ENCODE measurements at regions not wholly inside any gene's neighbourhood (a gene's known extent, or its start where the extent isn't known, plus 50 kb on each side); places are given as distances from the start of the nearest gene placed in this dataset.
"Not testable (repeated sequence)": the region's sequence is repeated elsewhere in the genome, so short reads cannot be mapped to it uniquely, and the experiment has no call there.

DNA sequence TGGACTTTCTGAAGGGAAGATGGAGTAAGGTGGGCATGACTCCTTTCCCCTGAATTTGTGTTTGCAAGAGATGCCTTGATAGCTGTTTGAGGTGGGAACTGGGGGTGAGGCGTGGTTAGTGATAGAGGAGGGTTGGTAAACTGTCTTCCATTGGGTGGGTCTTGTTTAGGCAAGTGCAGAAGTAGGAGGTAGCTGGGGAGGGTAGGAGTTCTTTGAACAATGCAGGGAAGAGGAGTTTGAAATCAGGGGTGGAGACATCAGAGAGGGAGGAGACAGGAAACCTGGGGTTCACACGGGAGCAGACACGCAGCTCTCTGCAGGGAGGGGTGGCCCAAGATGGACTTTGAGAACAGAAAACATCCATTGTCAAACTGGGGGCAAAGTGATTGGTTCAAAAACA, 267.1 kb downstream of the TSN start:
- no peak overlapping the region for H3K27ac Mint-ChIP-seq
- no peak overlapping the region for H3K4me3 Mint-ChIP-seq
- H3K9me3 Mint-ChIP-seq = peaks cover 0 to 2% (median 0%) of the 10 kb centered on the region in 3 donors
- peaks cover 4% of the 10 kb centered on the region for H3K36me3 Mint-ChIP-seq
- H3K4me1 Mint-ChIP-seq = no peaks in the 10 kb centered on the region
- peaks cover 3% of the 10 kb centered on the region for H3K27me3 Mint-ChIP-seq

DNA sequence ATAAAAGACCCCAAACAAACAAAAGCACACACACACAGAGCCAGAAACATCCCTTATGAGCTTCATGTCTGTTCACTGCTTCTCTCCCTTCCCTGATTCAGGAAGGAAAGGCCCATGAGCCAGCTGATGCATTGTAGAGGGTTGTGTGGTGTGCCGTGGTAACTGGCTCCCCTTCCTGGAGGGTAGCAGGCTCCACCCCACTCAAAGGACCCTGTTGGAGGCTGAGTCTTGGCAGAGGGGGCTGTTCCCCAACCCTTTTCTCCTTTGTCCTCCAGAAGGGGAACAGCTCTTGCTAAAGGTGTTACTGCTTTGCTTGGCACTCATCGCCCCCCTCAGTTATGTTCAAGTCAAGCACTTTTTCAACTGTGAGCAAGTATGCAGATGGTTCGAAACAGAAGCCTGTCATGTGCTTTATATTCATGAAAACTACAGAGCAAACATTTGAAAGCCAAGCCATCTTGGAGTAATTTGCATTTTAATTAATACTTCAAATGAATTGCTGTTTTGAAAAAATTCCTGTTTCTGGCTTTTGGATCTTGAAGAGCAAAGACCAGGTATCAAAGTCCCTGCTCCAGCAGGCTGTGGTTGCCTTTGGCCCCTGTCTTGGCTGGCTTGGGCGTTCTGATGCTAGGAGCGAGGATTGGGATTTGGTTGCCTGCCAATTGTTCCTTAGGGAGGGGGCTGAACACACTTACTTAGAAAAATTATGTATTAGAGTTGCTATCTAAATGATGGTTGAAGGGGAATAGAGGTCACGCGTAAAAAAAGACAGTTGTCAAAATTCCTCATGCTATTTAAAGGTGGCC, 267.8 kb downstream of the TSN start:
- Mint-ChIP-seq H3K36me3 (peaks cover 4% of the 10 kb centered on the region), H3K4me1 (no peaks in the 10 kb centered on the region), H3K4me3 (no peak overlapping the region), H3K27me3 (peaks cover 3% of the 10 kb centered on the region), H3K9me3 (peaks cover 0 to 2% (median 0%) of the 10 kb centered on the region in 3 donors), H3K27ac (no peak overlapping the region)

DNA sequence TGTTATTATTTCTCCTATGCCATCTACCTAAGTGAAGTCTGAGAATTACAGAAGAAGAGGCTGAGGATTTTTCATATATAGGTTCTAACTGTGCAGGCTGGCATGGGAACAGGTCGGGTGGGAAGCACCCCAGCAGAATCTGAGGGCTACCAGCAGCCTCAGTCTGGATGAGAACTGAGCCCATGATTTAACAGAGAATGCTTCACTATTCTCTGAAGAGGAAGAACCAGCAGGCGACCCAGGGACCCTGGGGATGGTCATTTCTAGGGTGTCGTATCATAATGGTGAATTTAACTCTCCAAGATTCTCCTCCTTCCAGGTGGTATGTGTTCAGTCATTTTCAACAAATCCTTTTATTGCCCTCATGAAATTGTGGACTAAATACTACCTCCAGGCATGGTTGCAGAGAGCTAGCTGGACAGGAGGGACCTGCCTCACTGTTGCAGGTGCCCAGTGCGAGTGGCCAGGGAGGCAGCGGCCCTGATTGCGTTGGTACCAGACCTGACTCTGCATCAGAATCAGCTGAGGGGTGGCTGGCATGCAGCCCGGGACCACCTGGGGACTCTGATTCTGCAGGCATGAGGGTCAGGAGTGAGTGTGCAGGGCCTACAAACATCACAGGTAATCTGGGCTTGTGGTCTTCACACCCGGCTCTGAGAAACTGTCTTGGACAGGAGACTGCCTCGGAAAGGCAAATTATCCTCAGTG, 272.2 kb downstream of the TSN start:
- H3K9me3 Mint-ChIP-seq = peaks cover 0 to 3% (median 1%) of the 10 kb centered on the region in 3 donors
- no peaks in the 10 kb centered on the region for H3K27me3 Mint-ChIP-seq
- no peak overlapping the region for H3K27ac Mint-ChIP-seq
- no peak overlapping the region for H3K4me3 Mint-ChIP-seq
- H3K4me1 Mint-ChIP-seq = peaks cover 0 to 1% (median 0%) of the 10 kb centered on the region in 3 donors
- H3K36me3 Mint-ChIP-seq = peaks cover 4% of the 10 kb centered on the region

DNA sequence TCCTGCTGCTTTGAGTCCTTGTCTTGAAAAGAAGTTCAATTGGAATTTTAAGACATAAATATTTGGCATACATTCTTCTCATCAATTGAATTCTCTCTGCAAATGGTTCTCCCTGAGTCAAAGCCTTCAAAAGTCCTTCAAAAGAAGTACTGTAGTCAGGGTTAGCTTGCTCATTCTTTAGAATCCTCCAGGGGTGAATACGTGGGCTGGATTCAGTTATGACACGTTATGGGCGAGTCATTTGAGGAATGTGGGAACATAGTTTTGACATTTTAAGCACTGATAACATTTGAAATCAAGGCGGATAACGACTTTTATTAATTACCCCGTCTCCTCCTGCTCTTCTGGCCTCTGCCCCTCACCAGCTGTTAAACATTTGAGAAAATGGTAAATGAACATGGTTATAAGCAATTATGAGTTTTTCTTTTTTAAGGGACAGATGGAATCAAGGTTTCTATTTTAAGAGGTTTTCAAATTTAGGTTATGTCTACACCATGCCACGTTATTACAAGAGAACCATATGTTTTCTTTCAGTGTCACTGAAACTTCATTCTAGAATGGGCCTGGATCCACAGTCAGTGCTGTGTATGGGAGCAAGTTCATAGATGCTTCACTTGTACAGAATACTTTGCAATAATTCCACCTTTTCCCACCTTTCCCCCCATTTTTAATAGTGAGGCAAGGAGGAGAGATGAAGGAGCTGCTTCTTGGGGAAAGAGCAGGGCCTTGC, 273.1 kb downstream of the TSN start:
- H3K36me3 Mint-ChIP-seq = peaks cover 4% of the 10 kb centered on the region
- H3K27ac Mint-ChIP-seq = no peak overlapping the region
- H3K4me1 Mint-ChIP-seq = peaks cover 0 to 1% (median 0%) of the 10 kb centered on the region in 3 donors
- H3K9me3 Mint-ChIP-seq = peaks cover 0 to 3% (median 1%) of the 10 kb centered on the region in 3 donors
- no peak overlapping the region for H3K4me3 Mint-ChIP-seq
- no peaks in the 10 kb centered on the region for H3K27me3 Mint-ChIP-seq

DNA sequence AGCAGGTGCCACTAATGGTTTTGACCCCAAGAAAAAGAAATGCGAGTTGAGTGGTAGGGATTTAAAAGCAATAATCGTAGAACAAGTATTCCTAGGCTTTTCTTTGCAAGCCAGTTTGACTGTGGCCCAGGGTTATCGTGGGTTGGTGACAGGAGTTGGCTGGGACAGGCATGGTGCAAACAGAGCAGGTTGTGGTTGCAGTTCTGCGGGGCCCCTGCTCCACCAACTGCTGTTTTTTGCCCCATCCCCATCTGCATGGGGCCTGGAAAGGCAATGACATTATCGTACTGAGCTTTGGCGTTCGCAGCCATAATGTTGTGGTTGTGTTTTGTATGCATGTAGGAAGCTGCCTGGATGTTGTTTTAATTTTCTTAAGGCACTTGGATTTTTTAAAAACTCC, 274.0 kb downstream of the TSN start:
- H3K27ac Mint-ChIP-seq = no peak overlapping the region
- peaks cover 0 to 3% (median 1%) of the 10 kb centered on the region in 3 donors for H3K9me3 Mint-ChIP-seq
- H3K4me3 Mint-ChIP-seq = no peak overlapping the region
- H3K4me1 Mint-ChIP-seq = peaks cover 0 to 1% (median 0%) of the 10 kb centered on the region in 3 donors
- no peaks in the 10 kb centered on the region for H3K27me3 Mint-ChIP-seq
- peaks cover under 1% of the 10 kb centered on the region for H3K36me3 Mint-ChIP-seq

DNA sequence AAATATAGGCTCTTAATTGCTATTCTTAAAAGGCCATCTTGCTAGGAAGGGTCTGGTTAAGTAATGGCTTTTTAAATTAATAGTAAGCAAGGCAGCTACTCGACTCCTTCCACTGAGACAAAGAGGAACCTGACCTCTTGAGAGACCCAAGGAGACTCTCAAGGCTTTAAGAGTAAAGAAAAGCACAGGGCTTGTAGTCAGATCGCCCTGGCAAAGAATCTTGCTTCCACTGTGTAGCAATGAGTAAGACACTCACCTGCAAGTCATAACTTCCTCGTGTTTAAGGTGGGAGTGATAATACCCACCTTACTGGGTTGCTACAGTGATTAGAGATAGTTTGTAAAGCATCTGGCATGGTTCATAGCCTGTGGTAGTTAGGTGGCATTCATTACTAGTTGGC, 274.5 kb downstream of the TSN start:
- Mint-ChIP-seq H3K27me3 (no peaks in the 10 kb centered on the region), H3K4me1 (peaks cover 0 to 1% (median 0%) of the 10 kb centered on the region in 3 donors), H3K36me3 (no peaks in the 10 kb centered on the region), H3K9me3 (peaks cover 0 to 1% (median 1%) of the 10 kb centered on the region in 3 donors), H3K4me3 (no peak overlapping the region), H3K27ac (no peak overlapping the region)

DNA sequence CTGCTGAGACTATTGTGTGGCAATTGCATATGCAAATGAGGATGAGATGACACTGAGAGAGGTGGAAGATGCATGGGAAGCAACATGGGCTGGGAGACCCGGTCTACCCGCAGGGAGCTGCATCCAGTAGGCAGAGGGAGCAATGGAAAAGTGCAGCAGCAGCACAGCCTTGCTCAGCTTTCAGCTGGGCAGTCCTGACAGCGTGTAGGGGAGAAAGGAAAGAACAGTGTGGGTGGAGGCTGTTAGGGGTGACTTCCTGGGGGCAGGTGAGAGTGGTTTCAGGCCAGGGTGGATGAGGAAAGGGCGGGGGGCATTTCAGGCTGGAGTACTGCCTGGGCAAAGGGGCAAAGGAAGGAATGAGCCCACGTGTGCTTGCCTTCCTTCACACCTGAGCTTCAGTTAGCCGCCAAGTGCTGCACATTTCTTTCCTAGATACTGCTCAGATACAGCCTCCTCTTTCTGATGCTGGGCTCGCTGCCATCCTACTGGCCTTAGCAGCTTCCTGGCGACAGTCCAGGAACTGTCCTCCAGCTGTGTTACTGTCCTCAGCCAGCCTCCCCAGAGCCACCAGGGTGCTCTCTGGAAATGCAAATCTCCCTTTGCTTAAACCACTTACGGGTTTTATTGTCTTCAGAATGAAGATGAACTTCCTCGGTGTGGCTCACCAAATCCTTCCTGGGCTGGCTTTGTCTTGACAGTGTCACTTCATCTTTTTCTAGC, 276.3 kb downstream of the TSN start:
- Mint-ChIP-seq H3K9me3 (peaks cover 0 to 4% (median 1%) of the 10 kb centered on the region in 3 donors), H3K27me3 (no peaks in the 10 kb centered on the region), H3K27ac (no peak overlapping the region), H3K4me1 (peaks cover 0 to 1% (median 0%) of the 10 kb centered on the region in 3 donors), H3K4me3 (no peak overlapping the region), H3K36me3 (no peaks in the 10 kb centered on the region)

DNA sequence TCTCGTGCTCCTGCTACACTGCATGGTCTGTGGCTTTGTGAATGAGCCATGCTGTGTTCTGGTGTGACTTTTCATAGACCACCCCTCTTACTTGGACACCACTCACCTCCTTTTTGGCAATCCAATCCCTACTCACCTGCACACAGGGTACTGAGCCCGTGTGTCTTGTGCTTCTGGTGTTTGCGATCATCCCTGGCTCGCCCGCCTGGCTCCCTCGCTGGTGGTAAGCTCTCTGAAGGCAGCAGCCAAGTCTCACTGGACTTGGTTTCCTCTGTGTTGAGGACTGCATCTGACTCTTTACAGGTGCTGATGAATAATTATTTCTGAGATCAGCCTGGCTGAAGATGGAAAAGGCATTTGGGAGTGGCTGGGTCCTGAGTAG, 276.8 kb downstream of the TSN start:
- peaks cover 0 to 1% (median 0%) of the 10 kb centered on the region in 3 donors for H3K4me1 Mint-ChIP-seq
- H3K27ac Mint-ChIP-seq = no peak overlapping the region
- no peak overlapping the region for H3K4me3 Mint-ChIP-seq
- peaks cover 0 to 4% (median 1%) of the 10 kb centered on the region in 3 donors for H3K9me3 Mint-ChIP-seq
- no peaks in the 10 kb centered on the region for H3K36me3 Mint-ChIP-seq
- no peaks in the 10 kb centered on the region for H3K27me3 Mint-ChIP-seq

DNA sequence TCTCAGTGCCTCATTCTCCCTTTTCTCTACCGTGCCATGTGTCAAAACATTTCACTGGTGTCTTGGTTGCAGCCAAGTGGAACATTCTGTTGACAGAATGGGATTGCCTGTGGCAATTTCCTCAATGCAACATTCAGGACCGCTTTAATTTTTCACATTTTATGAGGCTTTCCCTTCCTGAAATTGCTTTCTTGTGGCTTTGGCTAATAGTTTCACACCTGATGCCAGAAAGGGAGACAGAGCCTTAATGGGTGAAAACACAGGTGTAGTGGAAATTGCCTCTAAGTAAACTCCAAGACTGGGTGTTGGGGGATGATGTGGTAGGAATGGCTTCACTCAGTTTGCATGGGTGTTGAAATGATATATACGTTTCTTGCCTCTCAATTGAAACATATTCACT, 278.3 kb downstream of the TSN start:
- no peaks in the 10 kb centered on the region for H3K27me3 Mint-ChIP-seq
- no peak overlapping the region for H3K4me3 Mint-ChIP-seq
- peaks cover 0 to 4% (median 1%) of the 10 kb centered on the region in 3 donors for H3K9me3 Mint-ChIP-seq
- no peak overlapping the region for H3K27ac Mint-ChIP-seq
- peaks cover 0 to 1% (median 0%) of the 10 kb centered on the region in 3 donors for H3K4me1 Mint-ChIP-seq
- no peaks in the 10 kb centered on the region for H3K36me3 Mint-ChIP-seq

DNA sequence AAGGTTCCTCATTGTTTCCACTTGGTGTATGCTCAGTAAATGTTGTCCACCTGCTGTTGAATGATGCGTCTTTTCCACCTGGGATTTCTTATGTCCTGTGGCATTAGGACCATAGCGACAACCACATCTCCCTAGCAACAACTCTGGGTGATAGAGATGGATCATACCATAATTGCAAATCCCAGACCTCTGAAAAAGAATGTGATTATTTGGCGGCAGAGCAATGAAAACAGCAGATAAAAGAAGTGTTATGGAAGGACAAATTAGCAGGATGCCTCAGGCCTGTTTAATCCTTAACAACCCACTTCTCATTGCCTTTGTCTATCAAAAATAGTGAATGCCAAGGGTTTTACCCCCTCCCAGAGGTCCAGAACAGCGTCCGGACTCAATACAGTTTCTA, 278.9 kb downstream of the TSN start:
- H3K36me3 Mint-ChIP-seq = no peaks in the 10 kb centered on the region
- H3K4me3 Mint-ChIP-seq = no peak overlapping the region
- no peak overlapping the region for H3K27ac Mint-ChIP-seq
- no peaks in the 10 kb centered on the region for H3K27me3 Mint-ChIP-seq
- peaks cover 0 to 4% (median 1%) of the 10 kb centered on the region in 3 donors for H3K9me3 Mint-ChIP-seq
- peaks cover 0 to 1% (median 0%) of the 10 kb centered on the region in 3 donors for H3K4me1 Mint-ChIP-seq

DNA sequence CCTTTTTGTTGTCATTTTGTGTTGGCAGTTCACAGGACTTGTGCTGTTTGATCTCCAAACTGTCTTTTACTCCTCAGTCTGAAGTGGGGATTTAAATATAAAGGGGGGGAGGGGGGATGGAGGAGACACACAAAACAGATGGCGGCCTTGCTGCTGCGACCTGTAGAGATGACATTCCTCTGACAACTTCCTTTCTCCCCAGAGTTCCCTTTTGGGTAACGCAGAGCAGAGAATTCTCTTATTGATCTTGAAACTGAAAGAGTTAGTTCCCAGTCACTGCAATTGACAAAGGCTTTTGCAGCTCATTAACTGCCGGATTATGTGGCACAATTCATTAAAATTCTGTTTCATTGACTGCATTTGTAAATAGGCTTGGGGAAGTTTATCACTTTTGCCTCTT, 279.3 kb downstream of the TSN start:
- Mint-ChIP-seq H3K9me3 (peaks cover 0 to 4% (median 1%) of the 10 kb centered on the region in 3 donors), H3K27ac (no peak overlapping the region), H3K27me3 (no peaks in the 10 kb centered on the region), H3K36me3 (no peaks in the 10 kb centered on the region), H3K4me1 (peaks cover 0 to 1% (median 0%) of the 10 kb centered on the region in 3 donors), H3K4me3 (no peak overlapping the region)

DNA sequence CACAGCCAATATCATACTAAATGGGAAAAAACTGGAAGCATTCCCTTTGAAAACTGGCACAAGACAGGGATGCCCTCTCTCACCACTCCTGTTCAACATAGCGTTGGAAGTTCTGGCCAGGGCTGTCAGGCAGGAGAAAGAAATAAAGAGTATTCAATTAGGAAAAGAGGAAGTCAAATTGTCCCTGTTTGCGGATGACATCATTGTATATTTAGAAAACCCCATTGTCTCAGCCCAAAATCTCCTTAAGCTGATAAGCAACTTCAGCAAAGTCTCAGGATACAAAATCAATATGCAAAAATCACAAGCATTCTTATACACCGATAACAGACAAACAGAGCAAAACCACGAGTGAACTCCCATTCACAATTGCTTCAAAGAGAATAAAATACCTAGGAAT, 283.4 kb downstream of the TSN start:
- not testable (repeated sequence) for H3K4me3 Mint-ChIP-seq, H3K27me3 Mint-ChIP-seq, H3K36me3 Mint-ChIP-seq, H3K27ac Mint-ChIP-seq, H3K4me1 Mint-ChIP-seq, H3K9me3 Mint-ChIP-seq

DNA sequence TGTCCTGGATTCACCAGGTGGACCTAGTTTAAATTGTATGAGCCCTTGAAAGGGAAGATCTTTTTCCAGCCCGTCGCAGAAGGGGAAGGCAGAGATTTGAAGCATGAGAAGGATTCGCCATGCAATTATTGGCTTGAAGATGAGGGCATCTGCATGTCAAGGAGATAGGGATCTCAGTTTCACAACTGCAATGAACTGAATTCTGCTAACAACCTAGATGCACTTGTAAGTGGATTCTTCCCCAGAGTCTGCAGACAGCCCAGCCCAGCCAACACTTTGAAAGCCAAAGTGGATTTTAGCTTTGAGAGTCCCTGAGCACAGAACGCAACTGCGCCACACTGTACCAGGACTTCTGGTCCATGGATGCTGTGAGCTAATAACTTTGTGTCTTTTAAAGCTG, 286.0 kb downstream of the TSN start:
- H3K4me3 Mint-ChIP-seq = no peak overlapping the region
- H3K9me3 Mint-ChIP-seq = peaks cover 0 to 5% (median 0%) of the 10 kb centered on the region in 3 donors
- no peaks in the 10 kb centered on the region for H3K27me3 Mint-ChIP-seq
- H3K36me3 Mint-ChIP-seq = no peaks in the 10 kb centered on the region
- H3K4me1 Mint-ChIP-seq = no peaks in the 10 kb centered on the region
- no peak overlapping the region for H3K27ac Mint-ChIP-seq

DNA sequence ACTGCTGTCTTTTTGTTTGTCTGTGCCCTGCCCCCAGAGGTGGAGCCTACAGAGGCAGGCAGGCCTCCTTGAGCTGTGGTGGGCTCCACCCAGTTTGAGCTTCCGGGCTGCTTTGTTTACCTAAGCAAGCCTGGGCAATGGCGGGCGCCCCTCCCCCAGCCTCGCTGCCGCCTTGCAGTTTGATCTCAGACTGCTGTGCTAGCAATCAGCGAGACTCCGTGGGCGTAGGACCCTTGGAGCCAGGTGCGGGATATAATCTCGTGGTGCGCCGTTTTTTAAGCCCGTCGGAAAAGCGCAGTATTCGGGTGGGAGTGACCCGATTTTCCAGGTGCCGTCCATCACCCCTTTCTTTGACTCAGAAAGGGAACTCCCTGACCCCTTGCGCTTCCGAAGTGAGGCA, 296.2 kb downstream of the TSN start:
- not testable (repeated sequence) for H3K4me3 Mint-ChIP-seq, H3K4me1 Mint-ChIP-seq, H3K36me3 Mint-ChIP-seq, H3K27ac Mint-ChIP-seq, H3K9me3 Mint-ChIP-seq, H3K27me3 Mint-ChIP-seq

DNA sequence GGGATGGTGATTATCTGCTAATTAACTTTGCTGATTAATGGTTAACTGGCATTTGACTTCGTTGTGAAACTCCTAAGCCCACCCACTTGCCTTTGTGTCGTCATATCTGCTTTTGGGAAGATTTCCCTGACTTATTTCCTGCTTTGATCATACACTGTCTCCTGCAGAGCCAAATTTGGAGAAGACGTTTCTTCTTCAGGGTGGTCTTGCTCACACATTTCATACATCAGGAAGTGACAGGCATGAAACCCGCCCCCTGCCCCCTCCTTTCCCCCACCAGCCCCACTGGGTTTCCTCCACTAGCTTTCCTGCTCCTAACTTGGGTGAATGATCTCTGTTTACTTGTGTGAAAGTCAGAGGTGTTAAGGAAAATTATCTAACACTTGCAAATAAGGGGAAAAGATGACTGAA, 300.1 kb downstream of the TSN start:
- H3K9me3 Mint-ChIP-seq = peaks cover 0 to 5% (median 0%) of the 10 kb centered on the region in 3 donors
- H3K4me3 Mint-ChIP-seq = no peak overlapping the region
- no peak overlapping the region for H3K27ac Mint-ChIP-seq
- H3K27me3 Mint-ChIP-seq = peaks cover 4% of the 10 kb centered on the region
- no peaks in the 10 kb centered on the region for H3K4me1 Mint-ChIP-seq
- H3K36me3 Mint-ChIP-seq = no peaks in the 10 kb centered on the region
